Erythroblast (primary cell): ENCODE measurements at regions not wholly inside any gene's neighbourhood (a gene's known extent, or its start where the extent isn't known, plus 50 kb on each side); places are given as distances from the start of the nearest gene placed in this dataset.
"Not testable (repeated sequence)": the region's sequence is repeated elsewhere in the genome, so short reads cannot be mapped to it uniquely, and the experiment has no call there.

Experiments
- GATA1 ChIP-seq: IDR thresholded peaks from 2 replicates; pipeline ENCODE4 v1.6.1; 2011; ENCODE audit warnings: low read depth, mild to moderate bottlenecking, control low read depth, low read length, moderate library complexity
- POLR2A ChIP-seq: IDR thresholded peaks from 2 replicates; pipeline ENCODE4 v1.6.1; 2011; ENCODE audit warnings: mild to moderate bottlenecking, low read length

GRCh38 chrX:89539150-89539549 is 382.6 kb upstream of the TGIF2LX start:
- TF ChIP-seq POLR2A, GATA1: not testable (repeated sequence)
